ENCODE measurements at regions not wholly inside any gene's neighbourhood (a gene's known extent, or its start where the extent isn't known, plus 50 kb on each side); places are given as distances from the start of the nearest gene placed in this dataset.

GRCh38 chr18:39701839-39702238 is 2136.2 kb upstream of the CELF4 start:
- ChIA-PET CTCF (interaction anchor here (0.9 kb wide), 1 partner anchor 36 kb away, joined by 4 read pairs; no protein-coding TSS in a partner anchor), POLR2A (no interaction called here)
- Mint-ChIP-seq H3K4me1 (ENCODE audit: insufficient read depth, unreplicated experiment) (peaks cover 11% of the 10 kb centered on the region), H3K27me3 (ENCODE audit: insufficient read depth, unreplicated experiment) (no peaks in the 10 kb centered on the region), H3K9me3 (ENCODE audit: unreplicated experiment) (no peaks in the 10 kb centered on the region), H3K36me3 (ENCODE audit: insufficient read depth, unreplicated experiment) (peaks cover 5% of the 10 kb centered on the region), H3K27ac (ENCODE audit: low read depth, unreplicated experiment) (no peak overlapping the region), H3K4me3 (ENCODE audit: unreplicated experiment) (no peak overlapping the region)
- BruUV-seq (replicated peaks), result no TSS peak
- DNase-seq (ENCODE audit: unreplicated experiment), result no peak
- intact Hi-C loops (cut with micrococcal nuclease), result no loop called here
- TF ChIP-seq CTCF (IDR thresholded peaks at IDR 0.05; ENCODE audit: unreplicated experiment), result no peak

GRCh38 chr18:39701055-39701783 is 2135.6 kb upstream of the CELF4 start:
- Mint-ChIP-seq H3K27me3 (ENCODE audit: insufficient read depth, unreplicated experiment) (no peaks in the 10 kb centered on the region), H3K4me1 (ENCODE audit: insufficient read depth, unreplicated experiment) (peaks cover 11% of the 10 kb centered on the region), H3K27ac (ENCODE audit: low read depth, unreplicated experiment) (no peak overlapping the region), H3K9me3 (ENCODE audit: unreplicated experiment) (no peaks in the 10 kb centered on the region), H3K4me3 (ENCODE audit: unreplicated experiment) (no peak overlapping the region), H3K36me3 (ENCODE audit: insufficient read depth, unreplicated experiment) (peaks cover 5% of the 10 kb centered on the region)
- no TSS peak for BruUV-seq (replicated peaks)
- no peak for TF ChIP-seq CTCF (IDR thresholded peaks at IDR 0.05; ENCODE audit: unreplicated experiment)
- intact Hi-C loops (cut with micrococcal nuclease), result no loop called here
- ChIA-PET POLR2A (no interaction called here), CTCF (interaction anchor here (0.8 to 0.9 kb wide), 2 partner anchors 20 to 37 kb away, joined by 3 to 4 read pairs; no protein-coding TSS in a partner anchor)
- DNase-seq (ENCODE audit: unreplicated experiment), result no peak

GRCh38 chr18:39699340-39699964 is 2133.9 kb upstream of the CELF4 start:
- POLR2A ChIA-PET, result no interaction called here

More at GRCh38 chr18:39699340-39699964, 2133.9 kb upstream of the CELF4 start:
- intact Hi-C loops (cut with micrococcal nuclease), result no loop called here
- CTCF ChIA-PET, result interaction anchor here (1.1 kb wide), 1 partner anchor 41 kb away, joined by 3 read pairs; no protein-coding TSS in a partner anchor
- Mint-ChIP-seq H3K4me3 (ENCODE audit: unreplicated experiment) (no peak overlapping the region), H3K9me3 (ENCODE audit: unreplicated experiment) (no peaks in the 10 kb centered on the region), H3K36me3 (ENCODE audit: insufficient read depth, unreplicated experiment) (peaks cover 5% of the 10 kb centered on the region), H3K27ac (ENCODE audit: low read depth, unreplicated experiment) (no peak overlapping the region), H3K27me3 (ENCODE audit: insufficient read depth, unreplicated experiment) (no peaks in the 10 kb centered on the region), H3K4me1 (ENCODE audit: insufficient read depth, unreplicated experiment) (peaks cover 11% of the 10 kb centered on the region)
- no TSS peak for BruUV-seq (replicated peaks)
- no peak for TF ChIP-seq CTCF (IDR thresholded peaks at IDR 0.05; ENCODE audit: unreplicated experiment)
- DNase-seq (ENCODE audit: unreplicated experiment), result no peak

Data from MCF 10A (cell line).